Peyer's patch (tissue), 4 donors: ENCODE measurements at regions not wholly inside any gene's neighbourhood (a gene's known extent, or its start where the extent isn't known, plus 50 kb on each side); places are given as distances from the start of the nearest gene placed in this dataset.

Experiments used
- CTCF ChIP-seq, 6 experiments: fragments of 450-650 bp in 4 of 6; fragments of 200-600 bp in 2 of 6; sonication (generic) in 1 of 6; IDR thresholded peaks; one replicate each; pipeline ENCODE4 v1.5.1; 2017 to 2019; ENCODE audit warnings: antibody characterized with exemption in 6 of 6, mild to moderate bottlenecking in 3 of 6, moderate library complexity in 1 of 6
- POLR2A ChIP-seq, 2 donors: fragments of 450-650 bp; IDR thresholded peaks; one replicate each; pipeline ENCODE4 v1.5.1; 2017; ENCODE audit warnings: antibody characterized with exemption in 2 of 2, mild to moderate bottlenecking in 2 of 2, moderate library complexity in 2 of 2

GRCh38 chr20:21867353-21867752 is 161.9 kb downstream of the PAX1 start:
- TF ChIP-seq CTCF (IDR thresholded peaks at IDR 0.05) = no peak
- no peak for TF ChIP-seq POLR2A (IDR thresholded peaks at IDR 0.05)
